ENCODE measurements at regions not wholly inside any gene's neighbourhood (a gene's known extent, or its start where the extent isn't known, plus 50 kb on each side); places are given as distances from the start of the nearest gene placed in this dataset.

GRCh38 chr4:31088600-31089230, 368.5 kb downstream of the PCDH7 start:
- no peak for TF ChIP-seq CTCF (IDR thresholded peaks at IDR 0.05)
- no peak for TF ChIP-seq POLR2A (IDR thresholded peaks at IDR 0.05)
- no peak for TF ChIP-seq EP300 (IDR thresholded peaks at IDR 0.05)

Measured in stomach (tissue), 4 donors.